Smooth muscle cell (in vitro differentiated cells): ENCODE measurements at regions not wholly inside any gene's neighbourhood (a gene's known extent, or its start where the extent isn't known, plus 50 kb on each side); places are given as distances from the start of the nearest gene placed in this dataset.

ENCODE experiments used
- DNase-seq: peaks from one replicate; lab custom pipeline; 2025; ENCODE audit not compliant: unreplicated experiment; lab: John Stamatoyannopoulos, UW
- H2AFZ ChIP-seq: fragments of 200-600 bp; sonication (generic); 2 replicates; pipeline ENCODE4 v1.6.0; 2016; ENCODE audit warnings: antibody characterized with exemption, low read depth, mild to moderate bottlenecking
- H3F3A ChIP-seq: fragments of 200-600 bp; sonication (generic); 2 replicates; pipeline ENCODE4 v1.6.0; 2017; ENCODE audit warnings: antibody characterized with exemption, low read depth
- H3K27ac ChIP-seq: fragments of 200-600 bp; sonication (generic); 2 replicates; pipeline ENCODE4 v1.5.1; 2016; ENCODE audit warnings: low read depth, mild to moderate bottlenecking
- H3K27me3 ChIP-seq: fragments of 200-600 bp; sonication (generic); 2 replicates; pipeline ENCODE4 v1.6.1; 2016; ENCODE audit warnings: low read depth, mild to moderate bottlenecking
- H3K36me3 ChIP-seq: fragments of 200-600 bp; sonication (generic); 2 replicates; pipeline ENCODE4 v1.5.1; 2016; ENCODE audit warnings: low read depth
- H3K4me1 ChIP-seq: fragments of 200-600 bp; sonication (generic); 2 replicates; pipeline ENCODE4 v1.5.1; 2016; ENCODE audit warnings: low read depth
- H3K4me2 ChIP-seq: fragments of 200-600 bp; sonication (generic); 2 replicates; pipeline ENCODE4 v1.6.0; 2016; ENCODE audit warnings: mild to moderate bottlenecking
- H3K4me3 ChIP-seq: fragments of 200-600 bp; sonication (generic); 2 replicates; pipeline ENCODE4 v1.5.1; 2016; ENCODE audit warnings: mild to moderate bottlenecking
- H3K79me2 ChIP-seq: fragments of 200-600 bp; sonication (generic); 2 replicates; pipeline ENCODE4 v1.6.0; 2016; ENCODE audit warnings: low read depth, mild to moderate bottlenecking
- H3K9ac ChIP-seq: fragments of 200-600 bp; sonication (generic); 2 replicates; pipeline ENCODE4 v1.6.0; 2016; ENCODE audit warnings: low read depth
- H3K9me3 ChIP-seq: fragments of 200-600 bp; sonication (generic); replicated peaks from 2 replicates; pipeline ENCODE4 v1.5.1; 2016; ENCODE audit warnings: low read depth
- H4K20me1 ChIP-seq: fragments of 200-600 bp; sonication (generic); 2 replicates; pipeline ENCODE4 v1.6.0; 2016; ENCODE audit warnings: low read depth
- WGBS: methylation state at CpG from one replicate; pipeline ENCODE4 v1.1.7; 2016; ENCODE audit warnings: low lambda C conversion rate; 5-methylcytosine and 5-hydroxymethylcytosine counted together
- TF ChIP-seq, protein P1 (sequence below): fragments of 200-600 bp; sonication (generic); IDR thresholded peaks from 2 replicates; pipeline ENCODE4 v1.5.1; 2017; ENCODE audit warnings: borderline replicate concordance, mild to moderate bottlenecking, antibody characterized with exemption; ENCODE audit not compliant: insufficient read depth, poor library complexity, severe bottlenecking

DNA sequence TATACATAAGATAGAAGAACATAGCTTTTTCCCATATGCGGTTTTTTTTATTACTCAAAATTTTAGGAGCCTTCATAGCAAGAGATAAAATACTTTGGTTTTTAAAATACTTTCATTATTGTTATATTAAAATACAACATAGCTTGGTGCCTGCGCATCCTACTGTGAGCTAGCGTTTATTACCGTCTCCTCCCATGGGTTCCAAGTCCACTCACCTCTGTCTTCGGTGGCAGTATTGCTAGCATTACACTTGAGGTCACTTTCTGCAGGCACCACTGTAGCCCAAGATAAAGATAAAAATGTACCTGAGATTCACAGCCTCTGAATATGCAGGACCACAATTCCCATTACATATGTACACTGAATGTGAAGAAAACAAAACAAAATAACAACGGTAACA is 326.7 kb downstream of the TPBG start:
- peaks cover 4% of the 10 kb centered on the region for H3K4me1 ChIP-seq
- TF ChIP-seq, protein P1, sequence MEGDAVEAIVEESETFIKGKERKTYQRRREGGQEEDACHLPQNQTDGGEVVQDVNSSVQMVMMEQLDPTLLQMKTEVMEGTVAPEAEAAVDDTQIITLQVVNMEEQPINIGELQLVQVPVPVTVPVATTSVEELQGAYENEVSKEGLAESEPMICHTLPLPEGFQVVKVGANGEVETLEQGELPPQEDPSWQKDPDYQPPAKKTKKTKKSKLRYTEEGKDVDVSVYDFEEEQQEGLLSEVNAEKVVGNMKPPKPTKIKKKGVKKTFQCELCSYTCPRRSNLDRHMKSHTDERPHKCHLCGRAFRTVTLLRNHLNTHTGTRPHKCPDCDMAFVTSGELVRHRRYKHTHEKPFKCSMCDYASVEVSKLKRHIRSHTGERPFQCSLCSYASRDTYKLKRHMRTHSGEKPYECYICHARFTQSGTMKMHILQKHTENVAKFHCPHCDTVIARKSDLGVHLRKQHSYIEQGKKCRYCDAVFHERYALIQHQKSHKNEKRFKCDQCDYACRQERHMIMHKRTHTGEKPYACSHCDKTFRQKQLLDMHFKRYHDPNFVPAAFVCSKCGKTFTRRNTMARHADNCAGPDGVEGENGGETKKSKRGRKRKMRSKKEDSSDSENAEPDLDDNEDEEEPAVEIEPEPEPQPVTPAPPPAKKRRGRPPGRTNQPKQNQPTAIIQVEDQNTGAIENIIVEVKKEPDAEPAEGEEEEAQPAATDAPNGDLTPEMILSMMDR: no peak
- no peaks in the 10 kb centered on the region for H3K36me3 ChIP-seq
- H3K27ac ChIP-seq: no peak overlapping the region
- H3K9ac ChIP-seq: no peak overlapping the region
- WGBS: 94% methylated on average over 6 of the region's 6 CpGs
- no peaks in the 10 kb centered on the region for H4K20me1 ChIP-seq
- H3F3A ChIP-seq: no peaks in the 10 kb centered on the region
- H3K27me3 ChIP-seq: no peaks in the 10 kb centered on the region
- H2AFZ ChIP-seq: no peak overlapping the region
- no peak overlapping the region for H3K4me2 ChIP-seq
- no peaks in the 10 kb centered on the region for H3K9me3 ChIP-seq
- no peak for DNase-seq
- H3K79me2 ChIP-seq: no peaks in the 10 kb centered on the region
- H3K4me3 ChIP-seq: no peak overlapping the region

DNA sequence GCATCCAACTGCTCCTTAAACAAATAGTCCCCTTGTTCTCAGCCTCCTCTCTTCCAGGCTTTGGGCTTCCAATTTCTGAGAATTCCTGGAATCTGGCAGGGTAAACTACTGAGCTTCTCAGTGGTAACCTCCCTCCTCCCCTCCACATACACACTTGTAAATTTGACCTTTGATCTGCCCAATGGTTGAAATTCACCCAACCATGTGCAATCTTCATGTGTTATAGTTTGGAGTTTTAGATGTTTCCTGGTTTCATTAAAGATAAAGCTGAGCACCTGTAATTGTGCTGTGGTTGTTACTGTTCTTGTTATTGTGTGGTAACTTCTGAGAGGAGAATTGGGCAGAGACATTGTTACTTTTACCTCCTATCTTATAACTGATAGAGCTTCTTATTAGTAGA is 328.4 kb downstream of the TPBG start:
- H3F3A ChIP-seq: no peaks in the 10 kb centered on the region
- no peak overlapping the region for H3K4me2 ChIP-seq
- peaks cover 4% of the 10 kb centered on the region for H3K4me1 ChIP-seq
- no peak overlapping the region for H3K27ac ChIP-seq
- no peak overlapping the region for H2AFZ ChIP-seq
- DNase-seq: no peak
- no peak overlapping the region for H3K4me3 ChIP-seq
- no peaks in the 10 kb centered on the region for H3K36me3 ChIP-seq
- H3K9ac ChIP-seq: no peak overlapping the region
- H3K27me3 ChIP-seq: no peaks in the 10 kb centered on the region
- TF ChIP-seq, protein P1: no peak
- H4K20me1 ChIP-seq: no peaks in the 10 kb centered on the region
- no peaks in the 10 kb centered on the region for H3K79me2 ChIP-seq
- H3K9me3 ChIP-seq: no peaks in the 10 kb centered on the region

DNA sequence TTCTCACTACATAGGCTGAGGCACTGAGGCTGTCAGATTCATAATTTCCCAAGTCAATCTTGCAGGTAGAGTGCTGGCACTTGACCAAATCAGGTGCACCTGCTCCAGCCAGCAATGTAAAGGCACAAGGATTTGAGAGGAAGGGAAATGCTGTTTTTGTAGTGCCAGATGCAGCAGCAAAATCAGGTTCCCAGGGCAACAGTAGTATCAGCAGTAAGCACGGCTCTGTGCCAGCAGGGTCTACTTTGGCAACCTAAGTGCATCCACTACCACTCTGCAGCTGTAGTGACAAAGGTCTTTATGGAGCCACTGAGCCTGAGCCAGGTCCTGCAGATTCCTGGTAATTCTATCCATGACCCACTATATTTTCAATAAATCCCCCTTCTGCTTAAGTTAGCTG is 329.5 kb downstream of the TPBG start:
- no peaks in the 10 kb centered on the region for H3K36me3 ChIP-seq
- H3K4me1 ChIP-seq: peaks cover 4% of the 10 kb centered on the region
- H3K4me2 ChIP-seq: no peak overlapping the region
- H3K9ac ChIP-seq: no peak overlapping the region
- DNase-seq: no peak
- TF ChIP-seq, protein P1: no peak
- WGBS: 82% methylated on average over 1 of the region's 1 CpG
- no peaks in the 10 kb centered on the region for H3K27me3 ChIP-seq
- H3K27ac ChIP-seq: no peak overlapping the region
- H3K4me3 ChIP-seq: no peak overlapping the region
- H3K79me2 ChIP-seq: no peaks in the 10 kb centered on the region
- no peaks in the 10 kb centered on the region for H3F3A ChIP-seq
- no peak overlapping the region for H2AFZ ChIP-seq
- H3K9me3 ChIP-seq: no peaks in the 10 kb centered on the region
- H4K20me1 ChIP-seq: no peaks in the 10 kb centered on the region

DNA sequence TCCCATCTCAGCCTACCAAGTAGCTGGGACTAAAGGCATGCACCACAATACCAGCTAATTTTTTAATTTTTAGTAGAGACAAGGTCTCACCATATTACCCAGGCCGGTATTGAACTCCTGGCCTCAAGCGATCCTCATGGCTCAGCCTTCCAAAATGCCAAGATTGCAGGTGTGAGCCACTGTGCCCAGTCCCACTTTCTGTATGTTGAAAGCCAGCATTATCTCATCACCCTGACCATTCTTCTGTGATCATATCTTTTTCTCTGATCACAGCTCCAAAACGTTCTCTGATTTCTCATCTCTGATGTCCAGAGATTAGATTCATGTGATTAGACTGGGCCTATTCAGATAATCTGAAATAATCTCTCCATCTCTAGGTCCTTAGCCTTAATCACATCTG is 337.7 kb downstream of the TPBG start:
- Histone ChIP-seq H3F3A (no peaks in the 10 kb centered on the region), H3K27ac (no peak overlapping the region), H3K27me3 (no peaks in the 10 kb centered on the region), H3K9ac (no peak overlapping the region), H3K4me1 (no peaks in the 10 kb centered on the region), H3K36me3 (no peaks in the 10 kb centered on the region), H4K20me1 (no peaks in the 10 kb centered on the region), H3K4me2 (no peak overlapping the region), H3K79me2 (no peaks in the 10 kb centered on the region), H3K4me3 (no peak overlapping the region), H2AFZ (no peak overlapping the region), H3K9me3 (no peaks in the 10 kb centered on the region)
- TF ChIP-seq, protein P1: no peak
- WGBS: 88% methylated on average over 3 of the region's 3 CpGs
- DNase-seq: no peak
